IPS-NIHi7 (cell line): ENCODE measurements at regions not wholly inside any gene's neighbourhood (a gene's known extent, or its start where the extent isn't known, plus 50 kb on each side); places are given as distances from the start of the nearest gene placed in this dataset.
"Not testable (repeated sequence)": the region's sequence is repeated elsewhere in the genome, so short reads cannot be mapped to it uniquely, and the experiment has no call there.

Experiments used
- DNase-seq: peaks from one replicate; pipeline ENCODE4 v3.0.0; 2012; ENCODE audit warnings: mixed read lengths; ENCODE audit errors: extremely low spot score

GRCh38 chr9:108045851-108046250 lies 556.3 kb upstream of the KLF4 start:
- DNase-seq = no peak

GRCh38 chr9:108043585-108043984 lies 554.0 kb upstream of the KLF4 start:
- DNase-seq = no peak

GRCh38 chr9:108041551-108041950 lies 552.0 kb upstream of the KLF4 start:
- no peak for DNase-seq

GRCh38 chr9:108040783-108041182 lies 551.2 kb upstream of the KLF4 start:
- DNase-seq = no peak

GRCh38 chr9:108039493-108039892 lies 549.9 kb upstream of the KLF4 start:
- no peak for DNase-seq

- DNase-seq = no peak
These were observed 549.4 kb upstream of the KLF4 start for GRCh38 chr9:108039012-108039411.

GRCh38 chr9:108035487-108035886 lies 545.9 kb upstream of the KLF4 start:
- DNase-seq = no peak

- no peak for DNase-seq
These were observed 544.7 kb upstream of the KLF4 start for GRCh38 chr9:108033976-108034964.

- DNase-seq = not testable (repeated sequence)
These were observed 542.5 kb upstream of the KLF4 start for GRCh38 chr9:108032079-108032478.

- not testable (repeated sequence) for DNase-seq
These were observed 541.7 kb upstream of the KLF4 start for GRCh38 chr9:108031221-108031620.

- not testable (repeated sequence) for DNase-seq
These were observed 537.1 kb upstream of the KLF4 start for GRCh38 chr9:108026718-108027117.

- DNase-seq = no peak
These were observed 535.0 kb upstream of the KLF4 start for GRCh38 chr9:108024604-108025003.

GRCh38 chr9:108022246-108022935 lies 532.8 kb upstream of the KLF4 start:
- DNase-seq = no peak

- no peak for DNase-seq
These were observed 531.6 kb upstream of the KLF4 start for GRCh38 chr9:108021096-108021710.

- no peak for DNase-seq
These were observed 530.3 kb upstream of the KLF4 start for GRCh38 chr9:108019821-108020220.

- no peak for DNase-seq
These were observed 528.1 kb upstream of the KLF4 start for GRCh38 chr9:108017671-108018070.

- no peak for DNase-seq
These were observed 526.9 kb upstream of the KLF4 start for GRCh38 chr9:108016446-108016845.

GRCh38 chr9:108015690-108016089 lies 526.1 kb upstream of the KLF4 start:
- DNase-seq = no peak

- DNase-seq = no peak
These were observed 524.8 kb upstream of the KLF4 start for GRCh38 chr9:108014353-108014752.

- no peak for DNase-seq
These were observed 523.5 kb upstream of the KLF4 start for GRCh38 chr9:108012886-108013665.

GRCh38 chr9:108012405-108012804 lies 522.8 kb upstream of the KLF4 start:
- DNase-seq = no peak

- DNase-seq = no peak
These were observed 514.0 kb upstream of the KLF4 start for GRCh38 chr9:108003526-108003925.
